ENCODE measurements at regions not wholly inside any gene's neighbourhood (a gene's known extent, or its start where the extent isn't known, plus 50 kb on each side); places are given as distances from the start of the nearest gene placed in this dataset.

DNA sequence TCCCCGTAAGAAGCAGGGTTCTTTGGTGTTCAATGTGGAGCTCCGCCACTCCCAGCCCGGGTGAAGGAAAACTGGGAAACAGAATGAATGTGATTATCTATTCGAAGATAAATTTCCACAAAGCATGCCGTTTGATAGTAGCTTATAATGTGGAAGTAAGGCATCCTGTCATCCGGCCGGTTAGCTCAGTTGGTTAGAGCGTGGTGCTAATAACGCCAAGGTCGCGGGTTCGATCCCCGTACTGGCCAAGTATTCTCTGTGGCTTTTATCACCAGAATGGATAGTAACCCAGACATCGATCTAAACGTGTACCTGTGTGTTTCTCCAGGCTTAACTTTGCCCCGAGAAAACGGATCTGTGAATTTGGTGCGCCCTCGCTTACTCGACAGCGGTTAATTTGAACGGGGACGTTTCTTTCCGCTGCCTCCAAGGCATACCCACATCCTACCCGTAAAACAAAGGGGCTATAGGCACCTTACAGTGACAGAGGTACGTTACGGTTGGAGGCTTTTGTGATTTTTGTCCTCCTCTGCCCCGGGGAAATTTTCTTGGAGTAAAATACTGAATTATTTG lies 215.2 kb upstream of the ZNF184 start:
- no peaks in the 10 kb centered on the region for H3K36me3 Mint-ChIP-seq (ENCODE audit: low read depth)
- no peaks in the 10 kb centered on the region for H3K9me3 Mint-ChIP-seq
- H3K27ac Mint-ChIP-seq, result peak overlapping the region; percentile 73 to 85 (median 76)
- peaks cover 40% of the 10 kb centered on the region for H3K27me3 Mint-ChIP-seq (ENCODE audit: low read depth)
- TF ChIP-seq, protein P1, sequence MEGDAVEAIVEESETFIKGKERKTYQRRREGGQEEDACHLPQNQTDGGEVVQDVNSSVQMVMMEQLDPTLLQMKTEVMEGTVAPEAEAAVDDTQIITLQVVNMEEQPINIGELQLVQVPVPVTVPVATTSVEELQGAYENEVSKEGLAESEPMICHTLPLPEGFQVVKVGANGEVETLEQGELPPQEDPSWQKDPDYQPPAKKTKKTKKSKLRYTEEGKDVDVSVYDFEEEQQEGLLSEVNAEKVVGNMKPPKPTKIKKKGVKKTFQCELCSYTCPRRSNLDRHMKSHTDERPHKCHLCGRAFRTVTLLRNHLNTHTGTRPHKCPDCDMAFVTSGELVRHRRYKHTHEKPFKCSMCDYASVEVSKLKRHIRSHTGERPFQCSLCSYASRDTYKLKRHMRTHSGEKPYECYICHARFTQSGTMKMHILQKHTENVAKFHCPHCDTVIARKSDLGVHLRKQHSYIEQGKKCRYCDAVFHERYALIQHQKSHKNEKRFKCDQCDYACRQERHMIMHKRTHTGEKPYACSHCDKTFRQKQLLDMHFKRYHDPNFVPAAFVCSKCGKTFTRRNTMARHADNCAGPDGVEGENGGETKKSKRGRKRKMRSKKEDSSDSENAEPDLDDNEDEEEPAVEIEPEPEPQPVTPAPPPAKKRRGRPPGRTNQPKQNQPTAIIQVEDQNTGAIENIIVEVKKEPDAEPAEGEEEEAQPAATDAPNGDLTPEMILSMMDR (IDR thresholded peaks at IDR 0.05; ENCODE audit: unreplicated experiment in 3 of 3), result no peak
- H3K4me3 Mint-ChIP-seq, result peak overlapping the region; percentile 89 to 96 (median 90)
- H3K4me1 Mint-ChIP-seq, result peaks cover 5% of the 10 kb centered on the region

DNA sequence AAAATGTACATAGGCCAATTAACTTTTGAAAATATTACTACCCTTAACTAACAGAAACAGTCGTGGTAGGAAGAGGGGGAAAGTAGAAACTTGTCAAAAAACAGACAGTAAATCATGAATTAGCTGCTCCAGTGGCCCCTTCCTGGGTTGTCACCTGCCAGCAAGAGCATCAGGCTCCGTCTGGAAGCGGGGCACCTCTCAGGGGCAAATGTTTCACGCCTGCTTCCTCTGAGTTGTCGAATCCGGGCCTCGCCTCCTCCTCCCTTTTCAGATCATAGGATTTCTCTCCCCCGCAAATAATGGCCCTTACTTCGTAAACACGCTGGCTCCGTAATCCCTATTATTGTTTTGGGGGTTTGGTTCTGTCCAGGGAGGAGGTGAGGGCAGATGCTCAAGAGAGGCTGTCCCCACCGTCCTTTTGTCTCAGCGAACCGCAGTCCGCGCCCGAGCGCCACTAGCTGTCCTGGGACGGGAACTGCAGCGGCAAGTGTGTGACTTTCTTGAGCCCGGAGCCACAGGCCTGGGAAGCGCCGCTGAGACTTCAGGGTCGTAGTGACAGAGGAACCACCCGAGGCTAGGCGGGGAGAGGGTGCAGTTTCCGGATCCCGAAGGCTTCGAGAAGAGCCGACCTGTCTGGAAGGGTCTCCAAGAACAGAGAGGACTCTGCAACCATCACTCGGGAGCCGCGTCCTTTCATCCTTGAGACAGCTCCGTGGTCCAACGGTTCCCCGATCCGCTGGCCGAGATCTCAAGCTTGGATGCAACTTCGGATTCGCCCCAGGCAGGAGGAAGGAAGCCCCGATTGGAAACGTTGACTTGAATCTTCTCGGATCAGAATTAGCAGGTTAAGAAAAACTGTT lies 214.5 kb upstream of the ZNF184 start:
- Mint-ChIP-seq H3K27ac (peak overlapping the region; percentile 73 to 85 (median 76)), H3K27me3 (ENCODE audit: low read depth) (peaks cover 47% of the 10 kb centered on the region), H3K36me3 (ENCODE audit: low read depth) (no peaks in the 10 kb centered on the region), H3K4me1 (peaks cover 5% of the 10 kb centered on the region), H3K9me3 (no peaks in the 10 kb centered on the region), H3K4me3 (peak overlapping the region; percentile 89 to 96 (median 90))
- TF ChIP-seq, protein P1 (IDR thresholded peaks at IDR 0.05; ENCODE audit: unreplicated experiment in 3 of 3), result peak; percentile 76 to 79 (median 78)

DNA sequence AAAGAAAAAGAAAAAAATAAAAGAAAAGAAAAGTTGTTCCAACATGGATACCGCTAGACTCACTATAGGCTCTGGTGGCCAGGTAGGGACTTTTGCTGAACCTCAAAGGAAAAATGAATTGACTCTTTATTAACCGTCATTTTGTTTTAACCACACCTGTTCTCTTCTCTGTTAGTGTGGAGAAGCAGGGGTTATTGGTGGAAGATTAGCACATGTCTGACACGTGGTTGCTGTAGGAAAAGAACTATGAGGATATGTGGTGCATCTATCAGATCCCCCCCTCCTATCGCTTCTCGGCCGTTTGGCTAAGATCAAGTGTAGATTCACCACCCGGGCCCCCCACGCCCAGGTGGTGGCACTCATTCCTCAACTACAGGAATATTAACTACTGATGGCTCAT lies 212.4 kb upstream of the ZNF184 start:
- H3K27me3 Mint-ChIP-seq (ENCODE audit: low read depth), result peaks cover 64% of the 10 kb centered on the region
- no peak overlapping the region for H3K27ac Mint-ChIP-seq
- H3K9me3 Mint-ChIP-seq, result no peaks in the 10 kb centered on the region
- TF ChIP-seq, protein P1 (IDR thresholded peaks at IDR 0.05; ENCODE audit: unreplicated experiment in 3 of 3), result no peak
- H3K36me3 Mint-ChIP-seq (ENCODE audit: low read depth), result no peaks in the 10 kb centered on the region
- peaks cover 12% of the 10 kb centered on the region for H3K4me1 Mint-ChIP-seq
- peak overlapping the region in 2 of 3 experiments; percentile 28 to 46 for H3K4me3 Mint-ChIP-seq

DNA sequence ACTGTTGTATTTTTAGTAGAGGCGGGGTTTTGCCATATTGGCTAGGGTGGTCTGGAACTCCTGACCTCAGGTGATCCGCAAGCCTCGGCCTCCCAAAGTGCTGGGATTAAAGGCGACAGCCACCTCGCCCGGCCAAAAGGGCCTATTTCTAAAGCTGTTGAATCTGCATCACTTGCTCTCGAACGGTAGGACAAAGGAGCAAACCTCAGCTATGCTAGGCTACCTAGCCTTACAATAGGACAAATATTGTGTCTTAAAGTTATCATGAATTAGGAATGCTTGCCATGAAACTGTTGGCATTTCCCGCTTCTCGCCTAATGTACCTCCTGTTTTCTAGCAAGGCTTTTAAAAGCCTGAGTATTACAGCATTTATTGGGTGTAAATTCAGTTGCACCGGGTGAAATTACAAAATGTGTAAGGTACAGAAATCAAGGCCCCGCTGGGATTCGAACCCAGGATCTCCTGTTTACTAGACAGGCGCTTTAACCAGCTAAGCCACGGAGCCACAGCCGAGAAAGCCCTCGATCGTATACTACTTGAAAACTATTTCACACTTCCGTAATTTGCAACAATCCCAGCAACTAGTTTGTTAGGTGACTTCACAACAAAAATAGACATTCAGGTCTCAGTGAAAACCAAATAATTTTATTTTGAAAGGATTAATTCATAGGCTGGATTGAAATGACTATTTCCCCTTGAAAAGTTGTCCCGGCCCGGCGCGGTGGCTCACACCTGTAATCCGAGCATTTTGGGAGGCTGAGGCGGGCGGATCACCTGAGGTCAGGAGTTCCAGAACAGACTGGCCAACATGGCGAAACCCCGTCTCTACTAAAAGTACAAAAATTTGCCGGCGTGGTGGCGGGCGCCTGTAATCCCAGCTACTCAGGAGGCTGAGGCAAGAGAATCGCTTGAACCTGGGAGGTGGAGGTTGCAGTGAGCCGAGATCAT lies 211.6 kb upstream of the ZNF184 start:
- Mint-ChIP-seq H3K4me3 (no peak overlapping the region), H3K36me3 (ENCODE audit: low read depth) (no peaks in the 10 kb centered on the region), H3K9me3 (no peaks in the 10 kb centered on the region), H3K4me1 (peaks cover 20% of the 10 kb centered on the region), H3K27me3 (ENCODE audit: low read depth) (peaks cover 71% of the 10 kb centered on the region), H3K27ac (no peak overlapping the region)
- TF ChIP-seq, protein P1 (IDR thresholded peaks at IDR 0.05; ENCODE audit: unreplicated experiment in 3 of 3), result no peak

DNA sequence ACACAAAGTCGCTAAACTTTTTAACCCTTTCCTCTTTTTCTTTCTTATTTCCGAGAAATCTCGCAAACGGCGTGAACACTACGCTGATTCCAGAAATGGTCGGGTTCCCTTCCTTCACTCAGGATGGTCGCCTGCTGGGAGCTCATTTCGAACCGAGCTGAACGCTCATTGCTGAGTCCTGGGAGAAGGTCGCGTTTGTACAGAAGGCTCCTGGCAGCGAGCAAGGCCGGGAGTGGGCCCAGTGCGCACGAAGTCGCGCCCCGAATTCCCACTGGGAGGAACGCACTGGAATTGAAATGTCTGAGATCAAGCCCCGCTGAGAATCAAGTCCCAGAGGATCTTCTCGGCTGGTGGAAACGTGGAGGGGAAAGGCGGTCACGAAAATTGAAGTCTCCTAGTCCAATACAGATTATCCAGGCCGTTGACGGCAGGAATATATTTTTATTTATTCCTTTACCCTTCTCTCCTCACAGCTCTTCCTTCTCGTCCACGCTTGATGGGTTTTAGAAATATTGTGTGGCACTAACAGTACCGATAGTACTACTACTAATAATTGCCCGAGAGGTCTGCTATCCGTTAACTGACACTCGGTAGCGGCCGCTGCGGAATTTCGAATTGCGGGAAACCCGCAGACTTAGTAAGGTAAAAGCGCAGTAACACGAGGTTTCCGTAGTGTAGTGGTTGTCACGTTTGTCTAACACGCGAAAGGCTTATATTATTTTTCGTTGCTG lies 207.2 kb upstream of the ZNF184 start:
- peaks cover 97% of the 10 kb centered on the region for H3K27me3 Mint-ChIP-seq (ENCODE audit: low read depth)
- peak overlapping the region; percentile 71 to 76 (median 73) for H3K4me3 Mint-ChIP-seq
- no peak overlapping the region for H3K27ac Mint-ChIP-seq
- no peaks in the 10 kb centered on the region for H3K36me3 Mint-ChIP-seq (ENCODE audit: low read depth)
- peaks cover 2% of the 10 kb centered on the region for H3K9me3 Mint-ChIP-seq
- H3K4me1 Mint-ChIP-seq, result peaks cover 18% of the 10 kb centered on the region
- TF ChIP-seq, protein P1 (IDR thresholded peaks at IDR 0.05; ENCODE audit: unreplicated experiment in 3 of 3), result no peak
